Upper lobe of left lung (tissue), 4 donors: ENCODE measurements at regions not wholly inside any gene's neighbourhood (a gene's known extent, or its start where the extent isn't known, plus 50 kb on each side); places are given as distances from the start of the nearest gene placed in this dataset.

Experiments
- POLR2A ChIP-seq, 4 donors: fragments of 450-650 bp; IDR thresholded peaks; one replicate each; pipeline ENCODE4 v1.5.1; 2016 to 2017; ENCODE audit warnings: antibody characterized with exemption in 4 of 4, mild to moderate bottlenecking in 2 of 4
- POLR2AphosphoS5 ChIP-seq, 2 donors: sonication (generic); formaldehyde crosslinking; IDR thresholded peaks; one replicate each; pipeline ENCODE4 v1.5.1; 2017; ENCODE audit warnings: antibody characterized with exemption in 2 of 2
- TF ChIP-seq, protein P1 (sequence below), 6 experiments: fragments of 450-650 bp in 4 of 6; fragments of 200-600 bp in 2 of 6; sonication (generic) in 2 of 6; IDR thresholded peaks; one replicate each; pipeline ENCODE4 v1.5.1; 2016 to 2019; ENCODE audit warnings: antibody characterized with exemption in 6 of 6

GRCh38 chr7:41224063-41224763 is 478.7 kb downstream of the INHBA start:
- TF ChIP-seq, protein P1, sequence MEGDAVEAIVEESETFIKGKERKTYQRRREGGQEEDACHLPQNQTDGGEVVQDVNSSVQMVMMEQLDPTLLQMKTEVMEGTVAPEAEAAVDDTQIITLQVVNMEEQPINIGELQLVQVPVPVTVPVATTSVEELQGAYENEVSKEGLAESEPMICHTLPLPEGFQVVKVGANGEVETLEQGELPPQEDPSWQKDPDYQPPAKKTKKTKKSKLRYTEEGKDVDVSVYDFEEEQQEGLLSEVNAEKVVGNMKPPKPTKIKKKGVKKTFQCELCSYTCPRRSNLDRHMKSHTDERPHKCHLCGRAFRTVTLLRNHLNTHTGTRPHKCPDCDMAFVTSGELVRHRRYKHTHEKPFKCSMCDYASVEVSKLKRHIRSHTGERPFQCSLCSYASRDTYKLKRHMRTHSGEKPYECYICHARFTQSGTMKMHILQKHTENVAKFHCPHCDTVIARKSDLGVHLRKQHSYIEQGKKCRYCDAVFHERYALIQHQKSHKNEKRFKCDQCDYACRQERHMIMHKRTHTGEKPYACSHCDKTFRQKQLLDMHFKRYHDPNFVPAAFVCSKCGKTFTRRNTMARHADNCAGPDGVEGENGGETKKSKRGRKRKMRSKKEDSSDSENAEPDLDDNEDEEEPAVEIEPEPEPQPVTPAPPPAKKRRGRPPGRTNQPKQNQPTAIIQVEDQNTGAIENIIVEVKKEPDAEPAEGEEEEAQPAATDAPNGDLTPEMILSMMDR (IDR thresholded peaks at IDR 0.05) = no peak
- no peak for TF ChIP-seq POLR2A (IDR thresholded peaks at IDR 0.05)
- no peak for TF ChIP-seq POLR2AphosphoS5 (IDR thresholded peaks at IDR 0.05)
